ENCODE measurements at regions not wholly inside any gene's neighbourhood (a gene's known extent, or its start where the extent isn't known, plus 50 kb on each side); places are given as distances from the start of the nearest gene placed in this dataset.

DNA sequence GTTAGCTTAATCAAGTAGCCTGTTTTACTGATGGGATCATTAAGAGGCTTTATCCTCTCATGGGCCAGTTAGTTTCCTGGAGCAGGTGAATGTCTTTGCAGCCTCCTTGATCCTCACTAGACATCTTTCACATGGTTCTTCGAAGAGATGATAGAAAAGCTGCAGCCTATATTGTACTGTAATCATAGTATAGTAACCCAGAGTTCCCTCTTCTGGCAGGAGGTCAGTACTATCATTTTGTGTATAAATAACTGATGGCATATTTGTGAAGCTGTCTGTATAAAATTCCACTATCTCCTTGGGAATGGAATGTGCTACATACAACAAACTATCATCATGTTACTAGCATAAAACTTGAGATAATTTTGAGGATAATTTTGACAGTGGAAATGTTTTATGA is 123.8 kb upstream of the PRPS1L1 start:
- no peak for DNase-seq (ENCODE audit: low spot score)
- Histone ChIP-seq H2AFZ (replicated peaks) (no peak overlapping the region), H4K20me1 (ENCODE audit: low read depth) (no peaks in the 10 kb centered on the region), H3K36me3 (no peaks in the 10 kb centered on the region), H3K4me2 (no peak overlapping the region), H3K79me2 (ENCODE audit: low read depth) (no peaks in the 10 kb centered on the region), H3K27ac (no peak overlapping the region), H3K4me3 (no peak overlapping the region), H3F3A (ENCODE audit: low read depth) (no peaks in the 10 kb centered on the region), H3K9me3 (ENCODE audit: low read depth) (no peaks in the 10 kb centered on the region), H3K9ac (no peak overlapping the region), H3K4me1 (peaks cover 5% of the 10 kb centered on the region), H3K27me3 (no peaks in the 10 kb centered on the region)
- no peaks in the 10 kb centered on the region for H3K36me3 Mint-ChIP-seq
- H3K27ac Mint-ChIP-seq = no peak overlapping the region
- H3K27me3 Mint-ChIP-seq (ENCODE audit: insufficient read depth, low read depth) = no peaks in the 10 kb centered on the region
- TF ChIP-seq EZH2 (IDR thresholded peaks at IDR 0.05) (no peak), EZH2phosphoT487 (IDR thresholded peaks at IDR 0.05) (no peak)
- TF ChIP-seq, protein P1, sequence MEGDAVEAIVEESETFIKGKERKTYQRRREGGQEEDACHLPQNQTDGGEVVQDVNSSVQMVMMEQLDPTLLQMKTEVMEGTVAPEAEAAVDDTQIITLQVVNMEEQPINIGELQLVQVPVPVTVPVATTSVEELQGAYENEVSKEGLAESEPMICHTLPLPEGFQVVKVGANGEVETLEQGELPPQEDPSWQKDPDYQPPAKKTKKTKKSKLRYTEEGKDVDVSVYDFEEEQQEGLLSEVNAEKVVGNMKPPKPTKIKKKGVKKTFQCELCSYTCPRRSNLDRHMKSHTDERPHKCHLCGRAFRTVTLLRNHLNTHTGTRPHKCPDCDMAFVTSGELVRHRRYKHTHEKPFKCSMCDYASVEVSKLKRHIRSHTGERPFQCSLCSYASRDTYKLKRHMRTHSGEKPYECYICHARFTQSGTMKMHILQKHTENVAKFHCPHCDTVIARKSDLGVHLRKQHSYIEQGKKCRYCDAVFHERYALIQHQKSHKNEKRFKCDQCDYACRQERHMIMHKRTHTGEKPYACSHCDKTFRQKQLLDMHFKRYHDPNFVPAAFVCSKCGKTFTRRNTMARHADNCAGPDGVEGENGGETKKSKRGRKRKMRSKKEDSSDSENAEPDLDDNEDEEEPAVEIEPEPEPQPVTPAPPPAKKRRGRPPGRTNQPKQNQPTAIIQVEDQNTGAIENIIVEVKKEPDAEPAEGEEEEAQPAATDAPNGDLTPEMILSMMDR (IDR thresholded peaks at IDR 0.05) = no peak
- no peaks in the 10 kb centered on the region for H3K9me3 Mint-ChIP-seq
- H3K4me1 Mint-ChIP-seq = peaks cover 2% of the 10 kb centered on the region
- no peak overlapping the region for H3K4me3 Mint-ChIP-seq

DNA sequence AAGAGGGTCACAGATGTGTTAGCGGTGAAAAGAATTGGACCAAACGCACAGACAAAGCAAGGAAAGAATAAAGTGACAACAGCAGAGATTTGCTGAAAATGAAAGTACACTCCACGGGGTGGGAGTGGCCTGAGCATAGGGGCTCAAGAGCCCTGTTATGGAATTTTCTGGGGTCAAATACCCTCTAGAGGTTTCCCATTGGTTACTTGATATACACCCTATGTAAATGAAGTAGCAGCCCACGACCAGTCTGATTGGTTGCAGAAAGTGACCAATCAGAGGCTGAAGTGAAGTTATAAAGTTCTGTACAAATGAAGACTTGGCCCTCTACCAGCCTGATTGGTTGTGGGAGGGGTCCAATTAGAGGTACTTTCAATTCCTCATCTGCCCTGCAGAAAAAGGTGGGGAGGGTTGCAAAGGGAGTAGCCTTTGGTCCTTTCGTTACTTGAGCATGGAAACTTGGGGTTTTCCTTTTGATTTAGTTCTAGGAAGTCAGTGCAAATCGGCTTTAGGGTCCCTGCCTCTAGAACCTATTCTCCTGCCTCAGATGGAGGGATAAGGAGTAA is 125.6 kb upstream of the PRPS1L1 start:
- DNase-seq (ENCODE audit: low spot score) = no peak
- TF ChIP-seq, protein P1 (IDR thresholded peaks at IDR 0.05) = no peak
- TF ChIP-seq EZH2 (IDR thresholded peaks at IDR 0.05) (no peak), EZH2phosphoT487 (IDR thresholded peaks at IDR 0.05) (no peak)

DNA sequence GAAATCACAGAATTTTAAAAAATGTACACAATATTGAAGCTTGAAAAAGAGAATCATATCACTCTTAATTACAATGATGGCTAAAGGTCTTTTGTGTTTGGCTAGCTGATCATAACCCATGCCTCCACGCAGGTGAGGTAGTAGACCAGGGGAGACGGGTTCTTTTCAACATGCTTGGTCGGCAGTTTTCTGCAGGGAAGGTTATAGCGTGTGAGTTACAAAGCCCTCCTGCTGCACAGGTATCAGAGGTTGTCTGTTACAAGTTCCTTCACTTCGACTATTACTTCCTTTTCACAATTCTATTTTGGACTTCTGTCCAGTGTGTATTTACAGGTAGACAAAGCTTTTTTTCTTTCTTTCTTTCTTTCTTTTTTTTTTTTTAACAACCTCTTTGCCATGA is 127.1 kb upstream of the PRPS1L1 start:
- Mint-ChIP-seq H3K4me1 (peaks cover 2% of the 10 kb centered on the region), H3K27ac (no peak overlapping the region), H3K4me3 (no peak overlapping the region), H3K9me3 (no peaks in the 10 kb centered on the region), H3K27me3 (ENCODE audit: insufficient read depth, low read depth) (no peaks in the 10 kb centered on the region), H3K36me3 (no peaks in the 10 kb centered on the region)
- Histone ChIP-seq H3K9ac (no peak overlapping the region), H3K36me3 (no peaks in the 10 kb centered on the region), H3K4me1 (peaks cover 5% of the 10 kb centered on the region), H3K4me3 (no peak overlapping the region), H3F3A (ENCODE audit: low read depth) (no peaks in the 10 kb centered on the region), H3K27ac (no peak overlapping the region), H3K9me3 (ENCODE audit: low read depth) (no peaks in the 10 kb centered on the region), H3K79me2 (ENCODE audit: low read depth) (no peaks in the 10 kb centered on the region), H3K4me2 (no peak overlapping the region), H3K27me3 (no peaks in the 10 kb centered on the region), H4K20me1 (ENCODE audit: low read depth) (no peaks in the 10 kb centered on the region), H2AFZ (replicated peaks) (no peak overlapping the region)
- no peak for DNase-seq (ENCODE audit: low spot score)
- TF ChIP-seq, protein P1 (IDR thresholded peaks at IDR 0.05) = no peak
- TF ChIP-seq EZH2phosphoT487 (IDR thresholded peaks at IDR 0.05) = no peak
- no peak for TF ChIP-seq EZH2 (IDR thresholded peaks at IDR 0.05)

More for the DNA sequence above, 125.6 kb upstream of the PRPS1L1 start:
- Histone ChIP-seq H3K4me1 (peaks cover 5% of the 10 kb centered on the region), H3K79me2 (ENCODE audit: low read depth) (no peaks in the 10 kb centered on the region), H3K4me3 (no peak overlapping the region), H3F3A (ENCODE audit: low read depth) (no peaks in the 10 kb centered on the region), H3K9me3 (ENCODE audit: low read depth) (no peaks in the 10 kb centered on the region), H3K27ac (no peak overlapping the region), H3K27me3 (no peaks in the 10 kb centered on the region), H3K9ac (no peak overlapping the region), H3K4me2 (no peak overlapping the region), H3K36me3 (no peaks in the 10 kb centered on the region), H2AFZ (replicated peaks) (no peak overlapping the region), H4K20me1 (ENCODE audit: low read depth) (no peaks in the 10 kb centered on the region)
- Mint-ChIP-seq H3K4me3 (no peak overlapping the region), H3K27ac (no peak overlapping the region), H3K4me1 (peaks cover 2% of the 10 kb centered on the region), H3K9me3 (no peaks in the 10 kb centered on the region), H3K36me3 (no peaks in the 10 kb centered on the region), H3K27me3 (ENCODE audit: insufficient read depth, low read depth) (no peaks in the 10 kb centered on the region)

All from neural progenitor cell (in vitro differentiated cells).